ENCODE measurements at regions not wholly inside any gene's neighbourhood (a gene's known extent, or its start where the extent isn't known, plus 50 kb on each side); places are given as distances from the start of the nearest gene placed in this dataset.

GRCh38 chrX:63511361-63511760, 160.2 kb upstream of the SPIN4 start:
- TF ChIP-seq POLR2A (IDR thresholded peaks at IDR 0.05): no peak
- TF ChIP-seq CTCF (IDR thresholded peaks at IDR 0.05): no peak
